GM12865 (cell line): ENCODE measurements at regions not wholly inside any gene's neighbourhood (a gene's known extent, or its start where the extent isn't known, plus 50 kb on each side); places are given as distances from the start of the nearest gene placed in this dataset.

Source experiments
- DNase-seq: peaks from one replicate; pipeline ENCODE4 v3.0.0; 2010; ENCODE audit warnings: low read depth
- H3K4me3 ChIP-seq: 2 replicates; pipeline ENCODE4 v1.5.1; 2011; ENCODE audit warnings: mild to moderate bottlenecking, low read depth, low read length, control low read depth
- TF ChIP-seq, protein P1 (sequence below): IDR thresholded peaks from 2 replicates; pipeline ENCODE4 v1.5.1; 2011; ENCODE audit warnings: low read length, control low read depth, low read depth, inconsistent platforms; ENCODE audit not compliant: insufficient read depth; ENCODE audit errors: missing control alignments

DNA sequence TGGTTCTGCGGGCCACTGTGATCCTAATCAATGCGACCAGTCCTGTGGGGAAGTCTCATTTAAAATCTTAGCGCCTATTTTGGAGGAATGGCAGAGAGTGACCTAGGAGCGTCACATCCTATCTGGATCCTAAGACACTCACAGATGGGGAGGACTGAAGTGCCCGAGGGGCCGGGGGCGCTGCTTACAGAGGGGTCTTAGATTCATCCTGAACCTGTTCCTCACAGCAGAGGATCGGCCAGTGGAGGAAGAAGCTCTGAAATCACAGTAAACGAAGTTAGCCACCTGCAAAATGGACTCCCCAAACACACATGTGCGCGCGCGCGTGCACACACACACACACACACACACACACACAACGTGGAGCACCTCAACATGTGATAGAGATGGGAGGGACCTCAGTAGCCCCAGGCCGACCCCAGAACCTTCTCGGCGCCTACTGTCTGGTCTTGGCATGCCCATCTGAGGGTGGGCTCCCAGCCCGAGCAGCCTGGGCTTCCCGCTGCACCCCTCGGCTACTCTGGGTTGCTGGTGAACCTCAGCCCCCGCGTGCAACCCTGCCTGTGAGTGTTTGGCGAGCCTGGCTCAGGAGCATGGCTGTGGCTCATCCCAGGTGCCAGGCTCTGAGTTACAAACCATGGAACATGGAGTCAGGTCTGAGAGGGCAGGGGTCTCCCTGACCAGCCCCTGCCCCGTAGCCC is 613.3 kb downstream of the TBC1D22A start:
- TF ChIP-seq, protein P1, sequence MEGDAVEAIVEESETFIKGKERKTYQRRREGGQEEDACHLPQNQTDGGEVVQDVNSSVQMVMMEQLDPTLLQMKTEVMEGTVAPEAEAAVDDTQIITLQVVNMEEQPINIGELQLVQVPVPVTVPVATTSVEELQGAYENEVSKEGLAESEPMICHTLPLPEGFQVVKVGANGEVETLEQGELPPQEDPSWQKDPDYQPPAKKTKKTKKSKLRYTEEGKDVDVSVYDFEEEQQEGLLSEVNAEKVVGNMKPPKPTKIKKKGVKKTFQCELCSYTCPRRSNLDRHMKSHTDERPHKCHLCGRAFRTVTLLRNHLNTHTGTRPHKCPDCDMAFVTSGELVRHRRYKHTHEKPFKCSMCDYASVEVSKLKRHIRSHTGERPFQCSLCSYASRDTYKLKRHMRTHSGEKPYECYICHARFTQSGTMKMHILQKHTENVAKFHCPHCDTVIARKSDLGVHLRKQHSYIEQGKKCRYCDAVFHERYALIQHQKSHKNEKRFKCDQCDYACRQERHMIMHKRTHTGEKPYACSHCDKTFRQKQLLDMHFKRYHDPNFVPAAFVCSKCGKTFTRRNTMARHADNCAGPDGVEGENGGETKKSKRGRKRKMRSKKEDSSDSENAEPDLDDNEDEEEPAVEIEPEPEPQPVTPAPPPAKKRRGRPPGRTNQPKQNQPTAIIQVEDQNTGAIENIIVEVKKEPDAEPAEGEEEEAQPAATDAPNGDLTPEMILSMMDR, result no peak
- no peak for DNase-seq

DNA sequence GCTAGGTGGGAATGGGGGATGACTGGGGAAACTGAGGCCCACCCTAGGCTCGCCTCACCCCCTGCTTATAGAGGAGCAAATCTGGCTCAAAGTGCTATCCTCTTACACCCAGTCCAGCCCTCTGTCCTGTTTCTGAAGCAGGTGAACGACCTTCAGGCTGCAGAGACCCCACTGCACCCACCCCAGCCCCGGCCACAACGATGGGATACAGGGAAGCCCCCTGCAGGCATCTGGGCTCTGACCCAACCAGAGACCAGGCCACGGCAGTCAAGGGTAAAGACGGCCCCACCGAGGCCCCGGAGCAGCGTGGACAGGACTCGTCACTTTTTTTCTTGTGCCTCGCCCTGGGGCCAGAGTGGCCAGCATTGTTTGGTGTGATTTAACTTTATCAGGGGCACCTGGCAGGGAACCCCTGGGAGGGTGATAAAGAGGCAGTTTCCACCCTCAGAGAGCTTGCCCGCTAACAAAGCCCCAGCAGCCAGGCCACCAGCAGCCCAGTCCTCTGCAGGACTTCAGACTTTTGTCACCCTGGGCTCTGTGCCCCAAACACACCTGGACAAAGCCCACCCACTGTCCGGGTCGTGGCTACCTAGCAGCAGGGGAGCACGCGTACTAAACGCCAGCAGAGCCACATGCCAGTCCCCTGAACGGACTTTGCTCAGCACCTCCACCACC is 612.6 kb downstream of the TBC1D22A start:
- no peak for DNase-seq
- H3K4me3 ChIP-seq, result no peak overlapping the region
- TF ChIP-seq, protein P1, result no peak

More for the DNA sequence above, 613.3 kb downstream of the TBC1D22A start:
- H3K4me3 ChIP-seq, result no peak overlapping the region

DNA sequence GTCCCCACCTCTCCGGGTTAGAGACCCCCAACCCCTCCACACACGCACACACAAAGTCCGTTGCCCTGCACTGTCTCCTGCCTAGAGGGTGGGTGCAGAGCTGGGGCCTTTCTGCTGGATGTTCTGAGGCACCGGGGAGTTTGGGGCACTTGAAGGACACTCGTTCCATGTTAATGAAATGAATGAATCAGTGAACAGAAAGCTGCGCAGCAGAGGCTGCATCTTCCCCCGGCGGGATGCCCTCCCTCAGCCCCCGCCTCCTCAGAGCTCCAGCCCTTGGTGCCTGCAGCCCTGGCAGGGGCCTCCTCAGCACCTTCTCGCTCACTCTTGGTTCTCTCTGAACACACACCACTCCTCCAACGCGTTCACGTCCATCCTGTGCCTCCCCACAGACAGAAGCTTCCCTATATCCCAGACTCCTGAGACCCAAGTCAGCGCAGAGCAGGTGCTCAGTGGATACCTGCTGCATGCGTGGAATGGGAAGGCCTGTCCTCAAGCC is 611.9 kb downstream of the TBC1D22A start:
- TF ChIP-seq, protein P1, result no peak
- no peak overlapping the region for H3K4me3 ChIP-seq
- DNase-seq, result no peak

DNA sequence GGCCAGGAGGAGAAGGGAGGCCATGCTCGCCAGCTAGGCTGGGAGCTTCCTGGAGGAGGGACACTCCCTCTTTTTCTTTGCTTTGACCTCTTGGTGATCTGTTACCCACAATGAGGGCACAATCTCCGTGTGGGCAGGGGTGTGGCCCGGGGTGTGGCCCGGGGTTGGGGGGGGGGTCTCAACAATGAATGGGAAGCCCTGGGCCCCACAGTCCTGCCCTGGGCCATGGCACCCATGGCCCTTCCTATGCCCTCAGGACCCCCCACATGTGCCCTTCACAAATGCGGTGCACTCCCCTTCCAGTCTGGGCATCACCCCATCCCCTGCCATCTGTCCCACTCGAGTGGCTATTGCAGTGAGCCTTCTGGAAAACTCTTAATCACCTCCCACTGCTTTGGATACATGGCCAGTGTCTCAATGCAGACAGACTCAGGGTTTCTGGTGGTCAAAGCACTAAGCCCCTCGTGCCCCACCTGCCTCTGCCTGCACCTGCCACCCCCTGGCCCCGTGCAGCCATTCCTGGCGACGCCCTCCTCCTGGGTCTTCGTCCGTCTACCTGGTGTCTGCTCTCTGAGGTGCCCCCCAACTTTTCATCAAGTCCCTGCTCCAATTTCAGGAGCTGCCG is 611.3 kb downstream of the TBC1D22A start:
- no peak for DNase-seq
- TF ChIP-seq, protein P1, result no peak
- no peak overlapping the region for H3K4me3 ChIP-seq

DNA sequence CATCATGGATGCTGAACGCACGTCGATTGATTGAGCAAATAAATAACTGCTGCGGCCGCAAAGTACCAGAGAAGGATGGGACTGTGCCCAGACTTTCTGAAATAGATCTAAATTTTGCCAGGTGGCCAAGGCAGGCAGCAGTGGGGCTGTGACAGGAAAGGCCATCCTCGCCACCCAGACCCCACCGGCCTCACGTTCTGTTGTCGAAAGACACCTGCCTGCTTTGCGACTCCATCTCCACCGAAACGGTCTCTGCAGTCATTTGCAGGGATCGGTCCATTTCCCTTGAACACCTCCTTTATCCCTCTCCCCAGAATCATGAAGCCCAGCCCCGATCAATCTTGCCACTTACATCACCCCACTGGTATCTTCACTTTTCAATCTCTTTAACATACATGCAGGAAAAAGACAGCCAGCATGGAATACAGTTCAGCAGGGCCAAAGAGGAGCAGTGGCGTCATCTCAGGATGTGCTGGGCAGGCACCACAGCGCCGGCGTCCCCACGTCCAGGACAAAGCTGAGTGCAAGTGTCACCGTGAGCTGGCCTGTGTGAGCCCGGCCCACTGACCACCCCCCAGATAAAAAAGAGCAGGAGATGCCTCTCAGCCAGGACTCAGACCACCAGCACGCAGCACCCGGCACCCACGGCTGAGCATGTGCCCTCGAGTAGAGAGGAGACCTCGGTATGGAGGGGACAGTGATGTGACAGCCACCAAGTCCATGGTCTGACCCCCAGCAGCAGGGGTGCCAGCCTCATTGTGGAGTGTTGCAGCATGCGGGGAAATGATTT is 610.3 kb downstream of the TBC1D22A start:
- TF ChIP-seq, protein P1, result no peak
- no peak overlapping the region for H3K4me3 ChIP-seq
- DNase-seq, result no peak

DNA sequence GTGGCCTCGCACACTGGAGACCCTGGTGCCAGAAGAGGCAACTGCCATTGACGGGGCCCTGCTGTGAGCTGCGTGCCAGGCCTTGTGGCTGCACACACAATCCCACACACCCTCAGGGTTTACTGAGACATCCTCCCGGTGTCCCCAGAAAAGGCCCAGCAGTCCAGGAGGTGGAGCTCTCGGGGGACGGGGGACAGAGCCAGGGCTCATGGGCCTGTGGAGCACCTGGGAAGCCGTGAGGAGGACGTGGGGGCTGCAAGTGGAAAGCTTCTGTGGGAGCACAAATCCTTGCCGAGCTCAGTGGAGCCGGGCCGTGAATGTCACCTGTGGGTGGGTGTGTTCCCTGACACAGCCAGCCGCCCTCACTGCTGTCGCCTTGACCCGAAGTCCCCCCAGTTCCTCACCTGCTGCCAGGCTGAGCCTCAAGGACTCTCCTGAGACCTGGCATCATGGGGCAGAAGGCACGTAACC is 609.7 kb downstream of the TBC1D22A start:
- no peak for DNase-seq
- TF ChIP-seq, protein P1, result no peak
- H3K4me3 ChIP-seq, result no peak overlapping the region
